Tibial nerve (tissue), 4 donors: ENCODE measurements at regions not wholly inside any gene's neighbourhood (a gene's known extent, or its start where the extent isn't known, plus 50 kb on each side); places are given as distances from the start of the nearest gene placed in this dataset.

Source experiments
- EP300 ChIP-seq, 2 donors: sonication (generic); formaldehyde crosslinking; IDR thresholded peaks; one replicate each; pipeline ENCODE4 v1.6.1; 2017; ENCODE audit warnings: antibody characterized with exemption in 2 of 2, mild to moderate bottlenecking in 1 of 2
- POLR2A ChIP-seq, 2 donors: fragments of 450-650 bp; IDR thresholded peaks; one replicate each; pipeline ENCODE4 v1.6.1; 2017; ENCODE audit warnings: antibody characterized with exemption in 2 of 2, mild to moderate bottlenecking in 2 of 2, moderate library complexity in 2 of 2
- TF ChIP-seq, protein P1 (sequence below), 5 experiments: fragments of 200-600 bp in 3 of 5; fragments of 450-650 bp in 2 of 5; sonication (generic) in 3 of 5; IDR thresholded peaks; one replicate each; pipeline ENCODE4 v1.5.1; 2016 to 2019; ENCODE audit warnings: antibody characterized with exemption in 5 of 5, mild to moderate bottlenecking in 3 of 5, moderate library complexity in 2 of 5

DNA sequence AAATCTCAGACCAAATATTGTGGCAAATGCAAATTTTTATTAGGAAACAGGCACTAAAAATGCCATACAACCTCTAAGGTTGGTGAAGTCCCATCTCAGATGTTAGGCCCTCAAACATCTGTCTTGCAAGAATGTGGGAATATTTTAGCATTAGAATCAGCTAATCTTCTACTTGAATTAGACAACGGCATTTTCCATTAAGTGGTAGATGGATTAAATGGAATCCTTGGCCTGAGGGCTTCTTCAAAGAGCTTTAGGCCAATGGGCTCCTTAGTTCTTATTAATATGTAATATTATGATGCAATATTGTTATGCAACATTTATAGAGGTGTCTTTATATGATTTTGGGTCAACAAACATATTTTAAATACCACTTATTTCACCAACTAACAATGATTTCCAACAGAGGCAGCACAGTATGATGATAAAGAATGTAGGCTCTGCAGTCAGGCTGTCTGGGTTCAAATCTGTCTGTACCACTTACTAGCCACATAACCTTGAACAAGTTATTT is 122.9 kb upstream of the PLEKHA5 start:
- TF ChIP-seq, protein P1, sequence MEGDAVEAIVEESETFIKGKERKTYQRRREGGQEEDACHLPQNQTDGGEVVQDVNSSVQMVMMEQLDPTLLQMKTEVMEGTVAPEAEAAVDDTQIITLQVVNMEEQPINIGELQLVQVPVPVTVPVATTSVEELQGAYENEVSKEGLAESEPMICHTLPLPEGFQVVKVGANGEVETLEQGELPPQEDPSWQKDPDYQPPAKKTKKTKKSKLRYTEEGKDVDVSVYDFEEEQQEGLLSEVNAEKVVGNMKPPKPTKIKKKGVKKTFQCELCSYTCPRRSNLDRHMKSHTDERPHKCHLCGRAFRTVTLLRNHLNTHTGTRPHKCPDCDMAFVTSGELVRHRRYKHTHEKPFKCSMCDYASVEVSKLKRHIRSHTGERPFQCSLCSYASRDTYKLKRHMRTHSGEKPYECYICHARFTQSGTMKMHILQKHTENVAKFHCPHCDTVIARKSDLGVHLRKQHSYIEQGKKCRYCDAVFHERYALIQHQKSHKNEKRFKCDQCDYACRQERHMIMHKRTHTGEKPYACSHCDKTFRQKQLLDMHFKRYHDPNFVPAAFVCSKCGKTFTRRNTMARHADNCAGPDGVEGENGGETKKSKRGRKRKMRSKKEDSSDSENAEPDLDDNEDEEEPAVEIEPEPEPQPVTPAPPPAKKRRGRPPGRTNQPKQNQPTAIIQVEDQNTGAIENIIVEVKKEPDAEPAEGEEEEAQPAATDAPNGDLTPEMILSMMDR (IDR thresholded peaks at IDR 0.05): no peak
- TF ChIP-seq EP300 (IDR thresholded peaks at IDR 0.05): no peak
- no peak for TF ChIP-seq POLR2A (IDR thresholded peaks at IDR 0.05)
